Neural cell (in vitro differentiated cells): ENCODE measurements at regions not wholly inside any gene's neighbourhood (a gene's known extent, or its start where the extent isn't known, plus 50 kb on each side); places are given as distances from the start of the nearest gene placed in this dataset.
"Not testable (repeated sequence)": the region's sequence is repeated elsewhere in the genome, so short reads cannot be mapped to it uniquely, and the experiment has no call there.

ENCODE experiments used
- POLR2AphosphoS5 ChIP-seq: IDR thresholded peaks from 2 replicates; pipeline ENCODE4 v1.6.1; 2012
- RAD21 ChIP-seq: fragments of 450-650 bp; conservative IDR thresholded peaks from 2 replicates; pipeline ENCODE4 v1.6.1; 2014; ENCODE audit warnings: antibody characterized with exemption, mild to moderate bottlenecking, moderate library complexity

- not testable (repeated sequence) for TF ChIP-seq POLR2AphosphoS5, RAD21
These were observed 326.9 kb upstream of the PLGLB1 start for GRCh38 chr2:87348556-87348955.
